ENCODE measurements at regions not wholly inside any gene's neighbourhood (a gene's known extent, or its start where the extent isn't known, plus 50 kb on each side); places are given as distances from the start of the nearest gene placed in this dataset.

GRCh38 chr9:87147839-87148238, 200.5 kb upstream of the GAS1 start:
- TF ChIP-seq CEBPB (IDR thresholded peaks at IDR 0.05; ENCODE audit: low read depth) (no peak), EZH2 (IDR thresholded peaks at IDR 0.05) (no peak), EGR1 (IDR thresholded peaks at IDR 0.05; ENCODE audit: low read depth) (no peak), MAX (IDR thresholded peaks at IDR 0.05) (no peak), SIN3A (IDR thresholded peaks at IDR 0.05; ENCODE audit: low read depth) (no peak), POLR2AphosphoS5 (IDR thresholded peaks at IDR 0.05; ENCODE audit: low read depth, low read length) (no peak), SP1 (IDR thresholded peaks at IDR 0.05; ENCODE audit: low read depth) (no peak), ZFX (IDR thresholded peaks at IDR 0.05) (no peak), TCF7L2 (IDR thresholded peaks at IDR 0.05; ENCODE audit: borderline replicate concordance, extremely low read depth, insufficient read depth, insufficient read length) (no peak), ELF1 (IDR thresholded peaks at IDR 0.05; ENCODE audit: borderline replicate concordance, low read depth) (no peak)
- TF ChIP-seq, protein P1, sequence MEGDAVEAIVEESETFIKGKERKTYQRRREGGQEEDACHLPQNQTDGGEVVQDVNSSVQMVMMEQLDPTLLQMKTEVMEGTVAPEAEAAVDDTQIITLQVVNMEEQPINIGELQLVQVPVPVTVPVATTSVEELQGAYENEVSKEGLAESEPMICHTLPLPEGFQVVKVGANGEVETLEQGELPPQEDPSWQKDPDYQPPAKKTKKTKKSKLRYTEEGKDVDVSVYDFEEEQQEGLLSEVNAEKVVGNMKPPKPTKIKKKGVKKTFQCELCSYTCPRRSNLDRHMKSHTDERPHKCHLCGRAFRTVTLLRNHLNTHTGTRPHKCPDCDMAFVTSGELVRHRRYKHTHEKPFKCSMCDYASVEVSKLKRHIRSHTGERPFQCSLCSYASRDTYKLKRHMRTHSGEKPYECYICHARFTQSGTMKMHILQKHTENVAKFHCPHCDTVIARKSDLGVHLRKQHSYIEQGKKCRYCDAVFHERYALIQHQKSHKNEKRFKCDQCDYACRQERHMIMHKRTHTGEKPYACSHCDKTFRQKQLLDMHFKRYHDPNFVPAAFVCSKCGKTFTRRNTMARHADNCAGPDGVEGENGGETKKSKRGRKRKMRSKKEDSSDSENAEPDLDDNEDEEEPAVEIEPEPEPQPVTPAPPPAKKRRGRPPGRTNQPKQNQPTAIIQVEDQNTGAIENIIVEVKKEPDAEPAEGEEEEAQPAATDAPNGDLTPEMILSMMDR (IDR thresholded peaks at IDR 0.05 in 2 of 3, conservative IDR thresholded peaks at IDR 0.05 in 1 of 3; ENCODE audit: borderline replicate concordance in 1 of 3, insufficient read depth in 1 of 3, low read depth in 2 of 3, low read length in 2 of 3): no peak

Data from HCT116 (cell line).